GM18861 (cell line): ENCODE measurements at regions not wholly inside any gene's neighbourhood (a gene's known extent, or its start where the extent isn't known, plus 50 kb on each side); places are given as distances from the start of the nearest gene placed in this dataset.

Experiments
- ATAC-seq: cut with Tn5 transposase; IDR thresholded peaks from one replicate; pipeline ENCODE4 v1.9.1; 2021; ENCODE audit not compliant: unreplicated experiment

GRCh38 chr5:63351164-63351563, 611.1 kb downstream of the HTR1A start:
- ATAC-seq, result no peak

GRCh38 chr5:63346451-63346850, 615.8 kb downstream of the HTR1A start:
- ATAC-seq, result no peak

GRCh38 chr5:63341442-63341841, 620.8 kb downstream of the HTR1A start:
- no peak for ATAC-seq

GRCh38 chr5:63323926-63324325, 638.3 kb downstream of the HTR1A start:
- ATAC-seq, result no peak

- ATAC-seq, result no peak
Measured at GRCh38 chr5:63314551-63314950, 647.7 kb downstream of the HTR1A start.

- ATAC-seq, result no peak
Measured at GRCh38 chr5:63310644-63311043, 651.6 kb downstream of the HTR1A start.

- ATAC-seq, result no peak
Measured at GRCh38 chr5:63306909-63307308, 655.3 kb downstream of the HTR1A start.

- no peak for ATAC-seq
Measured at GRCh38 chr5:63293317-63293716, 668.9 kb downstream of the HTR1A start.

- no peak for ATAC-seq
Measured at GRCh38 chr5:63286724-63287123, 675.5 kb downstream of the HTR1A start.

- no peak for ATAC-seq
Measured at GRCh38 chr5:63263411-63263810, 684.8 kb downstream of the LRRC70 start.

GRCh38 chr5:63262185-63262981, 683.8 kb downstream of the LRRC70 start:
- ATAC-seq, result no peak

- no peak for ATAC-seq
Measured at GRCh38 chr5:63261695-63262094, 683.1 kb downstream of the LRRC70 start.

- no peak for ATAC-seq
Measured at GRCh38 chr5:63255594-63255993, 677.0 kb downstream of the LRRC70 start.

- ATAC-seq, result no peak
Measured at GRCh38 chr5:63250939-63251338, 672.3 kb downstream of the LRRC70 start.

- ATAC-seq, result no peak
Measured at GRCh38 chr5:63249960-63250359, 671.3 kb downstream of the LRRC70 start.

GRCh38 chr5:63247651-63248050, 669.0 kb downstream of the LRRC70 start:
- ATAC-seq, result no peak

- ATAC-seq, result no peak
Measured at GRCh38 chr5:63245271-63245670, 666.7 kb downstream of the LRRC70 start.

- ATAC-seq, result no peak
Measured at GRCh38 chr5:63240063-63240755, 661.6 kb downstream of the LRRC70 start.

GRCh38 chr5:63233911-63234310, 655.3 kb downstream of the LRRC70 start:
- no peak for ATAC-seq

GRCh38 chr5:63233361-63233760, 654.7 kb downstream of the LRRC70 start:
- no peak for ATAC-seq

- no peak for ATAC-seq
Measured at GRCh38 chr5:63230754-63231153, 652.1 kb downstream of the LRRC70 start.

- no peak for ATAC-seq
Measured at GRCh38 chr5:63228154-63228553, 649.5 kb downstream of the LRRC70 start.
